Left lung (tissue), 4 donors: ENCODE measurements at regions not wholly inside any gene's neighbourhood (a gene's known extent, or its start where the extent isn't known, plus 50 kb on each side); places are given as distances from the start of the nearest gene placed in this dataset.

Source experiments
- ATAC-seq: fragments of 200-7000 bp; cut with Tn5 transposase; one replicate; pipeline ENCODE4 v1.9.1; 2020; ENCODE audit warnings: moderate library complexity
- DNase-seq, 4 donors: peaks; one replicate each; pipeline ENCODE4 v3.0.0-alpha.2; 2013 to 2020
- H3K27ac ChIP-seq, 2 donors: fragments of 200-600 bp; sonication (generic) in 1 of 2; one replicate each; pipeline versions ENCODE4 v1.5.0 to v1.8.0; 2020 to 2021
- H3K27me3 ChIP-seq, 2 donors: fragments of 200-600 bp; sonication (generic) in 1 of 2; one replicate each; pipeline versions ENCODE4 v1.5.0 to v1.8.0; 2020 to 2021
- H3K36me3 ChIP-seq, 2 donors: fragments of 200-600 bp; sonication (generic) in 1 of 2; one replicate each; pipeline versions ENCODE4 v1.5.0 to v1.8.0; 2020 to 2021
- H3K4me1 ChIP-seq, 2 donors: fragments of 200-600 bp; one replicate each; pipeline ENCODE4 v1.8.0; 2021
- H3K4me3 ChIP-seq, 2 donors: fragments of 200-600 bp; sonication (generic) in 1 of 2; one replicate each; pipeline versions ENCODE4 v1.5.0 to v1.8.0; 2020 to 2021; ENCODE audit warnings: mild to moderate bottlenecking in 1 of 2
- H3K9me3 ChIP-seq, 2 donors: fragments of 200-600 bp; sonication (generic) in 1 of 2; one replicate each; pipeline versions ENCODE4 v1.5.0 to v1.8.0; 2020 to 2021
- intact Hi-C, 2 donors: fragments of 100-400 bp; cut with DNase I; formaldehyde crosslinking; loops; one replicate each; pipeline versions ENCODE4 v1.11.2 to v1.14.2; 2022
- TF ChIP-seq, protein P1 (sequence below), 2 donors: fragments of 200-600 bp; sonication (generic) in 1 of 2; IDR thresholded peaks; one replicate each; pipeline versions ENCODE4 v1.5.0 to v1.8.0; 2021; ENCODE audit warnings: antibody characterized with exemption in 2 of 2
- donor health status: DM: no; HTN: yes; CAD: no.
- donor health status: DM: no; HTN: no; CAD: no.

DNA sequence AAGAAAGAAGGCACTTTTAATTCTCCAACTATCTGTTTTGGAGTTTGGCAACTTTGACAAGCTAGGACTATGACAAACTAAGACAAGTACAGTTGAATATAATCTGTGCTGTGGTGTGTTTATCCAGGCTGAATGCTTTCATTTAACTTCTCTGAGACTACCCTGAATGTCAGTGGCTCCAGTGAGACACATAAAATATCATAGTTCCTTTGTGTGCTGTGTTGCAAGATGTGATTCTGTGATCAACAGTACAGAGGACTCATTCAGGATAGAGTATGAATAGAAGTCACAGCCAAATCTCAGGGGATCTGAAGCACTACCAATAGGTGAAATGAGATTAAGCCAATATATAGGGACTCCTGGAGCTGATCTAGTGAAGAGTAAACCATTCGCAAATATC is 876.9 kb upstream of the FBXO33 start:
- Histone ChIP-seq H3K27ac (no peak overlapping the region), H3K9me3 (peaks cover 0 to 3% of the 10 kb centered on the region in 2 donors), H3K4me1 (no peaks in the 10 kb centered on the region), H3K27me3 (no peaks in the 10 kb centered on the region), H3K4me3 (no peak overlapping the region), H3K36me3 (no peaks in the 10 kb centered on the region)
- ATAC-seq (no peak), DNase-seq (no peak)
- intact Hi-C loops = no loop called here
- TF ChIP-seq, protein P1, sequence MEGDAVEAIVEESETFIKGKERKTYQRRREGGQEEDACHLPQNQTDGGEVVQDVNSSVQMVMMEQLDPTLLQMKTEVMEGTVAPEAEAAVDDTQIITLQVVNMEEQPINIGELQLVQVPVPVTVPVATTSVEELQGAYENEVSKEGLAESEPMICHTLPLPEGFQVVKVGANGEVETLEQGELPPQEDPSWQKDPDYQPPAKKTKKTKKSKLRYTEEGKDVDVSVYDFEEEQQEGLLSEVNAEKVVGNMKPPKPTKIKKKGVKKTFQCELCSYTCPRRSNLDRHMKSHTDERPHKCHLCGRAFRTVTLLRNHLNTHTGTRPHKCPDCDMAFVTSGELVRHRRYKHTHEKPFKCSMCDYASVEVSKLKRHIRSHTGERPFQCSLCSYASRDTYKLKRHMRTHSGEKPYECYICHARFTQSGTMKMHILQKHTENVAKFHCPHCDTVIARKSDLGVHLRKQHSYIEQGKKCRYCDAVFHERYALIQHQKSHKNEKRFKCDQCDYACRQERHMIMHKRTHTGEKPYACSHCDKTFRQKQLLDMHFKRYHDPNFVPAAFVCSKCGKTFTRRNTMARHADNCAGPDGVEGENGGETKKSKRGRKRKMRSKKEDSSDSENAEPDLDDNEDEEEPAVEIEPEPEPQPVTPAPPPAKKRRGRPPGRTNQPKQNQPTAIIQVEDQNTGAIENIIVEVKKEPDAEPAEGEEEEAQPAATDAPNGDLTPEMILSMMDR (IDR thresholded peaks at IDR 0.05) = no peak

DNA sequence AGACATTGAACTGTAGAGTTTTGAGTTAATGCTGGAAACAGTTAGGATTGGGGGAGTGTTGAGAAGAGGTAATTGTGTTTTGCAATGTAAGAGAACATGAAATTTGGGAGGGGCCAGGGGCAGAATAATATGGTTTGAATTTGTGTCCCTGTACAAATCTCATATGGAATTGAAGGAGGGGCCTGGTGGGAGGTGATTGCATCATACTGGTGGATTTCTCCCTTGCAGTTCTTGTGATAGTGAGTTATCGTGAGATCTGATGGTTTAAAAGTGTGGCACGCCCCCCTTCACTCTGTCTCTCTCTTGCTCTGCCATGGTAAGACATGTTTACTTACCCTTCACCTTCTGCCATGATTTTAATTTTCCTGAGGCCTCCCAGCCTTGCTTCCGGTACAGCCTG is 876.0 kb upstream of the FBXO33 start:
- intact Hi-C loops = no loop called here
- H3K4me1 ChIP-seq = no peaks in the 10 kb centered on the region
- TF ChIP-seq, protein P1 (IDR thresholded peaks at IDR 0.05) = no peak
- H3K27ac ChIP-seq = no peak overlapping the region
- peaks cover 0 to 3% of the 10 kb centered on the region in 2 donors for H3K9me3 ChIP-seq
- ATAC-seq (no peak), DNase-seq (no peak)
- H3K27me3 ChIP-seq = no peaks in the 10 kb centered on the region
- H3K4me3 ChIP-seq = no peak overlapping the region
- H3K36me3 ChIP-seq = no peaks in the 10 kb centered on the region

DNA sequence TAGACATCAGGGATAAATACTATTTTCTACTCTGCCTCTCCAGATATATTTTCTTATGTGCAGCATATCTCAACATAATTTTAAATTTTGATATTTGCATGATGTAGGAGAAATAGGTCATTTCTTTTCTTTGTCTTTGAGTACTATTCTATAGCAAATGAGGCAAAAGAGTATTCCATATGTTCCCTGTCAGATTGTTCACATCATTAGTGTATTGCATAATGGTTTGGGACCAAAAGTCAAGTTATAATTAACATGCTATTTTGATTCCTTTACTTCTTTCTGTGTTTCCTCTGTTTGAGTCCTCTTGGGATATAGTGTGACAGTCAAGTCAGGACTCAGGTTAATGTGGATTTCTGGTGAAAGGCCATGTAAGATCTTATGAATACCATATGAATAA is 864.6 kb upstream of the FBXO33 start:
- no peak for ATAC-seq
- Histone ChIP-seq H3K4me3 (no peak overlapping the region), H3K27me3 (no peaks in the 10 kb centered on the region), H3K4me1 (no peaks in the 10 kb centered on the region), H3K27ac (no peak overlapping the region), H3K36me3 (no peaks in the 10 kb centered on the region), H3K9me3 (peaks cover 0 to 22% of the 10 kb centered on the region in 2 donors)
- DNase-seq = peak in 2 of 4 donors; percentile 20 to 24
- TF ChIP-seq, protein P1 (IDR thresholded peaks at IDR 0.05) = no peak
- intact Hi-C loops = no loop called here

DNA sequence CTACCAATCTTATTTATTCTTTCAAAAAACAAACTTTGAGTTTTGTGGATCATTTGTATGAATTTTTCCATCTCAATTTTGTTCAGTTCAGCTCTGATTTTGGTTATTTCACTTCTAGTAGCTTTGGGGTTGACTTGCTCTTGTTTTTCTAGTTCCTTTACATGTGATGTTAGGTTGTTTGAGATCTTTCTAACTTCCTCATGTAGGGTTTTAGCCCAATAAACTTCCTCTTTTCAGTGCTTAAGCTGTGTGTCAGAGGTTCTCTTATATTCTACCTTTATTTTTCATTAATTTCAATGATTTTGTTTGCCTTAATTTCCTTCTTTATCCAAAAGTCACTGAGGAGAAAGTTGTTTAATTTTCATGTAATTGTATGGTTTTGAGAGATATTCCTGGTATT is 860.4 kb upstream of the FBXO33 start:
- no peak for ATAC-seq
- intact Hi-C loops = no loop called here
- TF ChIP-seq, protein P1 (IDR thresholded peaks at IDR 0.05) = no peak
- Histone ChIP-seq H3K27ac (no peak overlapping the region), H3K4me1 (no peaks in the 10 kb centered on the region), H3K36me3 (no peaks in the 10 kb centered on the region), H3K4me3 (no peak overlapping the region), H3K9me3 (peaks cover 0 to 35% of the 10 kb centered on the region in 2 donors), H3K27me3 (no peaks in the 10 kb centered on the region)
- DNase-seq = no peak

DNA sequence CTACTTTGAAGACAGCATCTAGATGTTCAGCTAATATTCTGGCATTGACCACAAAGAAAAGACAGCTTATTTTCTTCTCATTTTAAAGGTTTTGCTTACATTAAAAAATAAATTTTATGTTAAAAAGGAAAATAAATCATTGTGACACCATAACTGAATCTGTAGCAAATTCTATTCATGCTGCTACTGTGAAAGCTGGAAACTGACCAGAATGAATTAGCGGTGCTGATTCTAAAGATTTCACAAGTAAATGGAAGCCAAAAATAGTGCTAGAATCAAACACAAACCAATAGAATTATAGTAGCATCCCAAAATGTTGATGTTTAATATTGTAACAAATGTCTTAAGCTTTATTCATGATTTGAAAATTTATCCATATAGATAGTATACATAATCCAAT is 850.0 kb upstream of the FBXO33 start:
- no peak for ATAC-seq
- intact Hi-C loops = no loop called here
- TF ChIP-seq, protein P1 (IDR thresholded peaks at IDR 0.05) = no peak

More for the DNA sequence above, 850.0 kb upstream of the FBXO33 start:
- H3K4me1 ChIP-seq = no peaks in the 10 kb centered on the region
- no peaks in the 10 kb centered on the region for H3K36me3 ChIP-seq
- H3K9me3 ChIP-seq = peaks cover 0 to 8% of the 10 kb centered on the region in 2 donors
- DNase-seq = no peak
- H3K4me3 ChIP-seq = no peak overlapping the region
- H3K27me3 ChIP-seq = no peaks in the 10 kb centered on the region
- H3K27ac ChIP-seq = no peak overlapping the region
